Esophagus squamous epithelium (tissue), 5 donors: ENCODE measurements at regions not wholly inside any gene's neighbourhood (a gene's known extent, or its start where the extent isn't known, plus 50 kb on each side); places are given as distances from the start of the nearest gene placed in this dataset.

Source experiments
- DNase-seq: peaks from one replicate; lab custom pipeline; 2025; lab: John Stamatoyannopoulos, UW
- H3K27ac ChIP-seq, 4 donors: fragments of 200-600 bp; sonication (generic); one replicate each; pipeline ENCODE4 v1.5.1; 2016 to 2019; ENCODE audit warnings: mild to moderate bottlenecking in 1 of 4
- H3K27me3 ChIP-seq, 4 donors: fragments of 200-600 bp; sonication (generic); 1 replicate in 3 of 4; 2 replicates in 1 of 4; pipeline versions ENCODE4 v1.5.1 to v1.6.0; 2017 to 2021; ENCODE audit warnings: antibody characterized with exemption in 1 of 4
- H3K36me3 ChIP-seq, 3 donors: fragments of 200-600 bp; sonication (generic); one replicate each; pipeline ENCODE4 v1.5.1; 2016 to 2019
- H3K4me1 ChIP-seq, 3 donors: fragments of 200-600 bp; sonication (generic); one replicate each; pipeline ENCODE4 v1.5.1; 2017 to 2019
- H3K4me3 ChIP-seq, 4 donors: fragments of 200-600 bp; sonication (generic); 1 replicate in 3 of 4; 2 replicates in 1 of 4; pipeline ENCODE4 v1.5.1; 2016 to 2019; ENCODE audit warnings: mild to moderate bottlenecking in 2 of 4, moderate library complexity in 1 of 4
- H3K9me3 ChIP-seq, 3 donors: fragments of 200-600 bp; sonication (generic); one replicate each; pipeline ENCODE4 v1.5.1; 2016 to 2019
- CTCF ChIP-seq, 6 experiments: fragments of 450-650 bp in 4 of 6; fragments of 200-600 bp in 2 of 6; sonication (generic) in 2 of 6; IDR thresholded peaks; one replicate each; pipeline ENCODE4 v1.5.1; 2016 to 2019; ENCODE audit warnings: antibody characterized with exemption in 6 of 6, mild to moderate bottlenecking in 4 of 6, moderate library complexity in 4 of 6
- POLR2A ChIP-seq, 4 donors: fragments of 450-650 bp; IDR thresholded peaks; one replicate each; pipeline ENCODE4 v1.6.1; 2017; ENCODE audit warnings: antibody characterized with exemption in 4 of 4, mild to moderate bottlenecking in 4 of 4, moderate library complexity in 3 of 4
- WGBS, 2 donors: methylation state at CpG; one replicate each; pipeline ENCODE4 v1.1.5; 2018; 5-methylcytosine and 5-hydroxymethylcytosine counted together
- intact Hi-C: fragments of 100-400 bp; cut with DNase I; formaldehyde crosslinking; loops from one replicate; pipeline ENCODE4 v1.15.0; 2022
- donor health status: DM: yes; HTN: yes; CAD: no.

GRCh38 chr2:65957454-65957853 lies 477.5 kb upstream of the MEIS1 start:
- Histone ChIP-seq H3K36me3 (no peaks in the 10 kb centered on the region), H3K4me1 (no peaks in the 10 kb centered on the region), H3K27me3 (peaks cover 0 to 6% (median 0%) of the 10 kb centered on the region in 4 donors), H3K27ac (no peak overlapping the region), H3K4me3 (no peak overlapping the region), H3K9me3 (no peaks in the 10 kb centered on the region)
- no peak for TF ChIP-seq CTCF (IDR thresholded peaks at IDR 0.05)
- no peak for TF ChIP-seq POLR2A (IDR thresholded peaks at IDR 0.05)
- intact Hi-C loops = no loop called here
- DNase-seq = no peak
- WGBS, 2 donors = 80 to 93% methylated on average over 1 to 2 of the region's 2 CpGs

GRCh38 chr2:65955259-65955658 lies 479.7 kb upstream of the MEIS1 start:
- peaks cover 0 to 6% (median 0%) of the 10 kb centered on the region in 4 donors for H3K27me3 ChIP-seq

GRCh38 chr2:65952966-65953761 lies 481.8 kb upstream of the MEIS1 start:
- H3K9me3 ChIP-seq = no peaks in the 10 kb centered on the region
- H3K4me1 ChIP-seq = no peaks in the 10 kb centered on the region
- intact Hi-C loops = no loop called here
- no peaks in the 10 kb centered on the region for H3K36me3 ChIP-seq
- H3K27me3 ChIP-seq = peaks cover 0 to 5% (median 0%) of the 10 kb centered on the region in 4 donors
- 88 to 89% methylated on average over 4 to 5 of the region's 5 CpGs for WGBS, 2 donors
- DNase-seq = no peak
- TF ChIP-seq CTCF (IDR thresholded peaks at IDR 0.05) = no peak
- TF ChIP-seq POLR2A (IDR thresholded peaks at IDR 0.05) = no peak
- H3K4me3 ChIP-seq = no peak overlapping the region
- H3K27ac ChIP-seq = no peak overlapping the region

More at GRCh38 chr2:65955259-65955658, 479.7 kb upstream of the MEIS1 start:
- no peak for TF ChIP-seq POLR2A (IDR thresholded peaks at IDR 0.05)
- no peak for TF ChIP-seq CTCF (IDR thresholded peaks at IDR 0.05)
- no peak for DNase-seq
- WGBS, 2 donors = 90 to 96% methylated on average over 2 of the region's 2 CpGs
- intact Hi-C loops = no loop called here
- Histone ChIP-seq H3K36me3 (no peaks in the 10 kb centered on the region), H3K9me3 (no peaks in the 10 kb centered on the region), H3K4me1 (no peaks in the 10 kb centered on the region), H3K27ac (no peak overlapping the region), H3K4me3 (no peak overlapping the region)

GRCh38 chr2:65944213-65944612 lies 490.7 kb upstream of the MEIS1 start:
- DNase-seq = no peak
- TF ChIP-seq CTCF (IDR thresholded peaks at IDR 0.05) (no peak), POLR2A (IDR thresholded peaks at IDR 0.05) (no peak)
- Histone ChIP-seq H3K36me3 (no peaks in the 10 kb centered on the region), H3K4me1 (no peaks in the 10 kb centered on the region), H3K27ac (no peak overlapping the region), H3K27me3 (no peaks in the 10 kb centered on the region), H3K4me3 (no peak overlapping the region), H3K9me3 (no peaks in the 10 kb centered on the region)
- 90 to 91% methylated on average over 1 of the region's 1 CpG for WGBS, 2 donors
- intact Hi-C loops = no loop called here

- intact Hi-C loops = no loop called here
- Histone ChIP-seq H3K27ac (no peak overlapping the region), H3K4me3 (no peak overlapping the region), H3K27me3 (no peaks in the 10 kb centered on the region), H3K36me3 (no peaks in the 10 kb centered on the region), H3K9me3 (no peaks in the 10 kb centered on the region), H3K4me1 (no peaks in the 10 kb centered on the region)
- WGBS, 2 donors = 92 to 97% methylated on average over 2 of the region's 10 CpGs
- no peak for DNase-seq
- no peak for TF ChIP-seq CTCF (IDR thresholded peaks at IDR 0.05)
- no peak for TF ChIP-seq POLR2A (IDR thresholded peaks at IDR 0.05)
Measured at GRCh38 chr2:65943099-65943786, 491.7 kb upstream of the MEIS1 start.
